ENCODE measurements at regions not wholly inside any gene's neighbourhood (a gene's known extent, or its start where the extent isn't known, plus 50 kb on each side); places are given as distances from the start of the nearest gene placed in this dataset.

DNA sequence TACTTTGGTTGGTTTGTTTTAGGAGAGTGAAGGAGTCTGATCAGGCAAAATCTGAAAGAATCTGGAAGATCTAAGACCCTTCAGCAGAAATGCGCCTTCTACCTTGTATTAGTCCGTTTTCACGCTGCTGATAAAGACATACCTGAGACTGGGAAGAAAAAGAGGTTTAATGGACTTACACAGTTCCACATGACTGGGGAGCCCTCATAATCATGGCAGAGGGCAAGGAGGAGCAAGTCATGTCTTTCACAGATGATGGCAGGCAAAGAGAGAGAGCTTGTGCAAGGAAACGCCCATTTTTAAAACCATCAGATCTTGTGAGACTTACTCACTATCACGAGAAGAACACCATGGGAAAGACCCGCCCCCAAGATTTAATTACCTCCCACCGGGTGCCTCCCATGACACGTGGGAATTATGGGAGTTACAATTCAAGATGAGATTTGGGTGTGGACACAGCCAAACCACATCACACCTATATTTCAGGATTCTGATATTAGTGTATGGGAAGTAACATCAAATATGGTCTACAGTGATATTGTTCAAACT, 99.3 kb downstream of the GLUL start:
- TF ChIP-seq ZFX (IDR thresholded peaks at IDR 0.05; ENCODE audit: borderline replicate concordance): no peak
- TF ChIP-seq, protein P1, sequence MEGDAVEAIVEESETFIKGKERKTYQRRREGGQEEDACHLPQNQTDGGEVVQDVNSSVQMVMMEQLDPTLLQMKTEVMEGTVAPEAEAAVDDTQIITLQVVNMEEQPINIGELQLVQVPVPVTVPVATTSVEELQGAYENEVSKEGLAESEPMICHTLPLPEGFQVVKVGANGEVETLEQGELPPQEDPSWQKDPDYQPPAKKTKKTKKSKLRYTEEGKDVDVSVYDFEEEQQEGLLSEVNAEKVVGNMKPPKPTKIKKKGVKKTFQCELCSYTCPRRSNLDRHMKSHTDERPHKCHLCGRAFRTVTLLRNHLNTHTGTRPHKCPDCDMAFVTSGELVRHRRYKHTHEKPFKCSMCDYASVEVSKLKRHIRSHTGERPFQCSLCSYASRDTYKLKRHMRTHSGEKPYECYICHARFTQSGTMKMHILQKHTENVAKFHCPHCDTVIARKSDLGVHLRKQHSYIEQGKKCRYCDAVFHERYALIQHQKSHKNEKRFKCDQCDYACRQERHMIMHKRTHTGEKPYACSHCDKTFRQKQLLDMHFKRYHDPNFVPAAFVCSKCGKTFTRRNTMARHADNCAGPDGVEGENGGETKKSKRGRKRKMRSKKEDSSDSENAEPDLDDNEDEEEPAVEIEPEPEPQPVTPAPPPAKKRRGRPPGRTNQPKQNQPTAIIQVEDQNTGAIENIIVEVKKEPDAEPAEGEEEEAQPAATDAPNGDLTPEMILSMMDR (IDR thresholded peaks at IDR 0.05): no peak
- H3K27ac ChIP-seq: peak overlapping the region; percentile 71

DNA sequence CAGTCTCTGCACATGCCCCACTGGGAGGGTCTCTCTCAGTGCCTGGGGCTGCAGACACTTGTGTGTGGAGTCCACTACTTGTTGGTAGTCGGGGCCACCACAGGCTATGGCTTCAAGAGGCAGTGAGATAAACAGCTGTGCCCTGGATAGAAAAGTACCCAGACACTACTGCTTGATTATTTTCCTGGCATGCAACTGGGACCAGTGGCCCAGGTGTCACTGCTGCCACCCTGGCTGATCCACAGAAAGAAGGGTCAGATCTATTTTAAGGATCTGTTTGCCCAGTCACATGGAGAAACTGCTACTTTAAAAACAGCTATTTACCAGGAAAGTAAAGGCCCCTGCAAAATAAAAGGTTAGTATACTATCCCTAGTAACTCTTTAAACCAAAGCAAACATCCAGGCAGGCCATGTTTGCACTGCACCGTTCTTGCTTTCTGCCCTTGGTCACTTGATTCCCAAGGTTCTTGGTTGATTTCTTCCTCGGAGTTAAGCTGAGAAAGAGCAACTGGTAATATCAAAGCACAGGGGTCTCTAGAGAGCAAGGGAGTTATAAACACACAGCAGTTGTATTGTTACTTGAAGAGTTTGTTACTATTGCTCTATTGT, 99.9 kb downstream of the GLUL start:
- peak overlapping the region; percentile 71 for H3K27ac ChIP-seq
- no peak for TF ChIP-seq ZFX (IDR thresholded peaks at IDR 0.05; ENCODE audit: borderline replicate concordance)
- TF ChIP-seq, protein P1 (IDR thresholded peaks at IDR 0.05): no peak

DNA sequence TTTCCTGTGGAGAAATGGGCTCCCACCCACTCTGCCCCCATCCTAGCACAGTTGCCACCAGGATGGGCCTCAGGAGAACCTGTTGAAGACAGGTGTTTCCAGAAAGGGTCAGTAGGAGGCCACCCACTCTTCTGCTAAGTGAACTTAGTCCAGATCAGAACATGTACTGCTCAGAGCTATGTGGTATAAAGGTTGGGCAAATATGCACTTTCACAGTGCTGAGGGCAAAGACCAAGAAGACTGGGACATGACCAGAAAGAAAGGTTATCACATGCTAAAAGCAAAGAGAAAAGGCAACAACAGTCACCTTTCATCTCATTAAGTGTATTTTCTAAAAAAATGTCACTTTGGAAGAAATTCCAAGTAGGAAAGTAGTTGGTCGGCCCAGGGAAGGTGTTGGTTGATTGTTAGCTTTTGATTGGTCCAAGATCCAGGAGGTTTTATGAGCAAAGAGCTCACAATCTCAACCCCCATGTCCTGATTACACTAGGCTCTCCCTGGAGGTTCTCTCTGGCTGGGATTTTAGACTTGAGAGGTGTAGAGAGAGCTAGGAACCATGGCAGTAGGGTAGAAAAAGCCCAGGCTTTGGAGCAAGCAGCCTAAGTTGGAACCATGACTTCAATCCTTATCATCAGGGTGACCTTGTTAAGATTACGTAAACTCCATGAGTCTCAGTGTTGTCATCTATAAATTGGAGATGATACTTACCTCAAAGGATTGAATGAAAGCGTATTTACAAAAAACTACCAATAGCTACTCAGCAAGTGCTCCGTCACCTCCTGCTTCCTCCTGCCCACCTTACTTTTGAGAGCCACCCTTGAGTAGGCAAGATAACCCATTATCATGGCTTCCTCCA, 102.6 kb downstream of the GLUL start:
- TF ChIP-seq, protein P1 (IDR thresholded peaks at IDR 0.05): no peak
- no peak for TF ChIP-seq ZFX (IDR thresholded peaks at IDR 0.05; ENCODE audit: borderline replicate concordance)
- H3K27ac ChIP-seq: no peak overlapping the region

GRCh38 chr1:182286761-182287160, 104.8 kb downstream of the GLUL start:
- TF ChIP-seq, protein P1 (IDR thresholded peaks at IDR 0.05): no peak
- TF ChIP-seq ZFX (IDR thresholded peaks at IDR 0.05; ENCODE audit: borderline replicate concordance): no peak
- no peak overlapping the region for H3K27ac ChIP-seq

GRCh38 chr1:182283746-182284544, 107.6 kb downstream of the GLUL start:
- no peak for TF ChIP-seq ZFX (IDR thresholded peaks at IDR 0.05; ENCODE audit: borderline replicate concordance)
- TF ChIP-seq, protein P1 (IDR thresholded peaks at IDR 0.05): no peak
- H3K27ac ChIP-seq: no peak overlapping the region

GRCh38 chr1:182281541-182281940, 110.0 kb downstream of the GLUL start:
- TF ChIP-seq, protein P1 (IDR thresholded peaks at IDR 0.05): no peak
- no peak for TF ChIP-seq ZFX (IDR thresholded peaks at IDR 0.05; ENCODE audit: borderline replicate concordance)
- H3K27ac ChIP-seq: no peak overlapping the region
